GM12878 (cell line): ENCODE measurements at regions not wholly inside any gene's neighbourhood (a gene's known extent, or its start where the extent isn't known, plus 50 kb on each side); places are given as distances from the start of the nearest gene placed in this dataset.

ENCODE experiments used
- ATAC-seq: fragments of 200-7000 bp; cut with Tn5 transposase; 3 replicates; pipeline ENCODE4 v1.9.1; 2020; ENCODE audit warnings: mild to moderate bottlenecking, moderate library complexity
- BruUV-seq: library from RNA; stranded (reverse); fragments of 400-500 nt; replicated peaks from 2 replicates; lab custom pipeline; 2021; lab: Mats Ljungman, UMichigan
- CTCF ChIA-PET: fragments of 300-600 bp; sonication (Branson Sonifier 250); formaldehyde crosslinking; extraction: SDS; loops from one replicate; lab custom pipeline; 2021; ENCODE audit warnings: inconsistent platforms; lab: Yijun Ruan, JAX
- POLR2A ChIA-PET: fragments of 350-600 bp; formaldehyde crosslinking; extraction: SDS; loops from one replicate; lab custom pipeline; 2021; ENCODE audit warnings: inconsistent platforms; lab: Charles Lee
- RAD21 ChIA-PET: fragments of 300-600 bp; sonication (Branson Sonifier 250); formaldehyde crosslinking; loops from one replicate; lab custom pipeline; 2023; ENCODE audit warnings: antibody characterized with exemption; ENCODE audit not compliant: unreplicated experiment; lab: Charles Lee
- SMC1A ChIA-PET: fragments of 300-600 bp; sonication (Branson Sonifier 250); formaldehyde crosslinking; loops from one replicate; lab custom pipeline; 2023; ENCODE audit not compliant: unreplicated experiment, uncharacterized antibody; lab: Charles Lee
- DNase-seq: peaks from one replicate; pipeline ENCODE4 v3.0.0-alpha.2; 2011; ENCODE audit warnings: low read depth, low spot score
- FAIRE-seq: peaks from 3 replicates; lab custom pipeline; 2011; peaks lifted over from hg19 to GRCh38; lab: Jason Lieb, UNC
- H2AFZ ChIP-seq: 2 replicates; pipeline ENCODE4 v1.6.0; 2011; ENCODE audit warnings: low read depth, low read length, control low read depth; ENCODE audit not compliant: control insufficient read depth
- H3K27ac ChIP-seq: 2 replicates; pipeline ENCODE4 v1.5.1; 2011; ENCODE audit warnings: control low read depth; ENCODE audit not compliant: control insufficient read depth, insufficient read depth
- H3K27me3 ChIP-seq, 2 experiments: replicated peaks in 1 of 2; 2 replicates each; pipeline versions ENCODE4 v1.6.0 to v1.6.1; 2011; ENCODE audit warnings: low read length in 1 of 2; ENCODE audit not compliant: control insufficient read depth in 2 of 2, insufficient read depth in 2 of 2
- H3K36me3 ChIP-seq, 2 experiments: 2 replicates each; pipeline ENCODE4 v1.5.1; 2011; ENCODE audit warnings: low read length in 1 of 2; ENCODE audit not compliant: control insufficient read depth in 2 of 2, insufficient read depth in 2 of 2
- H3K4me1 ChIP-seq: 2 replicates; pipeline ENCODE4 v1.6.1; 2011; ENCODE audit warnings: mild to moderate bottlenecking, low read length, moderate library complexity, mixed read lengths; ENCODE audit not compliant: control insufficient read depth, insufficient read depth
- H3K4me2 ChIP-seq: 2 replicates; pipeline ENCODE4 v1.6.0; 2011; ENCODE audit warnings: control low read depth; ENCODE audit not compliant: control insufficient read depth, insufficient read depth
- H3K4me3 ChIP-seq: fragments of 200-600 bp; sonication (generic); 2 replicates; pipeline ENCODE4 v1.5.1; 2016
- H3K79me2 ChIP-seq: 2 replicates; pipeline ENCODE4 v1.6.0; 2011; ENCODE audit warnings: low read length; ENCODE audit not compliant: control insufficient read depth, insufficient read depth
- H3K9ac ChIP-seq: 2 replicates; pipeline ENCODE4 v1.8.0; 2011; ENCODE audit warnings: low read length, control low read depth, mixed read lengths; ENCODE audit not compliant: control insufficient read depth, insufficient read depth
- H3K9me3 ChIP-seq: replicated peaks from 3 replicates; pipeline ENCODE4 v1.5.1; 2011; ENCODE audit warnings: mild to moderate bottlenecking, low read length; ENCODE audit not compliant: control insufficient read depth, insufficient read depth
- H4K20me1 ChIP-seq: 2 replicates; pipeline ENCODE4 v1.6.0; 2011; ENCODE audit not compliant: control insufficient read depth, insufficient read depth
- ATF3 ChIP-seq: IDR thresholded peaks from 2 replicates; pipeline ENCODE4 v1.6.1; 2011; ENCODE audit warnings: low read depth, mild to moderate bottlenecking, low read length, moderate library complexity, borderline replicate concordance; ENCODE audit errors: extremely low read depth
- BCL3 ChIP-seq: IDR thresholded peaks from 2 replicates; pipeline ENCODE4 v1.6.1; 2011; ENCODE audit warnings: borderline replicate concordance, low read depth, mild to moderate bottlenecking, moderate library complexity, low read length; ENCODE audit not compliant: insufficient read depth, poor library complexity, severe bottlenecking
- BMI1 ChIP-seq: fragments of 450-650 bp; IDR thresholded peaks from 2 replicates; pipeline ENCODE4 v1.6.1; 2016; ENCODE audit warnings: mild to moderate bottlenecking, moderate library complexity, borderline replicate concordance
- CEBPB ChIP-seq, 2 experiments: fragments of 150-350 bp in 1 of 2; IDR thresholded peaks; 2 replicates each; pipeline ENCODE4 v1.6.1; 2012 to 2014; ENCODE audit warnings: low read depth in 2 of 2, low read length in 2 of 2, borderline replicate concordance in 1 of 2, inconsistent platforms in 1 of 2
- CTCF ChIP-seq, 3 experiments: IDR thresholded peaks in 2 of 3; conservative IDR thresholded peaks in 1 of 3; 2 replicates each; pipeline ENCODE4 v1.5.1; 2011; ENCODE audit warnings: low read depth in 3 of 3, low read length in 3 of 3, mild to moderate bottlenecking in 3 of 3, control low read depth in 2 of 3, moderate library complexity in 2 of 3, inconsistent platforms in 1 of 3, mixed read lengths in 1 of 3; ENCODE audit not compliant: control insufficient read depth in 2 of 3, insufficient read depth in 1 of 3; ENCODE audit errors: extremely low read depth in 1 of 3
- EGR1 ChIP-seq, 2 experiments: IDR thresholded peaks; 1 replicate in 1 of 2; 2 replicates in 1 of 2; pipeline ENCODE4 v1.6.1; 2011 to 2012; ENCODE audit warnings: low read depth in 2 of 2, low read length in 2 of 2, borderline replicate concordance in 1 of 2, mild to moderate bottlenecking in 1 of 2, moderate library complexity in 1 of 2
- HCFC1 ChIP-seq: fragments of 150-350 bp; IDR thresholded peaks from 2 replicates; pipeline ENCODE4 v1.6.1; 2014; ENCODE audit warnings: low read length
- MLLT1 ChIP-seq: fragments of 450-650 bp; IDR thresholded peaks from 2 replicates; pipeline ENCODE4 v1.6.1; 2016; ENCODE audit warnings: mild to moderate bottlenecking
- NR2C1 ChIP-seq: fragments of 450-650 bp; IDR thresholded peaks from 2 replicates; pipeline ENCODE4 v1.6.1; 2017; ENCODE audit warnings: antibody characterized with exemption, mild to moderate bottlenecking, moderate library complexity
- RB1 ChIP-seq: fragments of 450-650 bp; formaldehyde crosslinking; IDR thresholded peaks from 2 replicates; pipeline ENCODE4 v1.6.1; 2017; ENCODE audit warnings: mild to moderate bottlenecking, borderline replicate concordance
- WGBS: methylation state at CpG from one replicate; pipeline ENCODE4 v1.1.6; 2016; ENCODE audit warnings: low lambda C conversion rate; ENCODE audit not compliant: insufficient replicate concordance, insufficient coverage; ENCODE audit errors: missing lambda C conversion rate; 5-methylcytosine and 5-hydroxymethylcytosine counted together
- in situ Hi-C: fragments of 300-500 bp; cut with MboI; formaldehyde crosslinking; loops from 9 replicates; pipeline ENCODE4 v1.14.3; 2018; ENCODE audit warnings: mixed read lengths
- intact Hi-C: fragments of 100-400 bp; cut with micrococcal nuclease; formaldehyde crosslinking; loops from one replicate; pipeline ENCODE4 v1.14.2; 2022; ENCODE audit not compliant: unreplicated experiment

GRCh38 chr6:135701426-135701825 is 150.1 kb upstream of the PDE7B start:
- no peak for FAIRE-seq
- Histone ChIP-seq H3K4me1 (no peaks in the 10 kb centered on the region), H3K27ac (no peak overlapping the region), H3K4me3 (no peak overlapping the region), H3K36me3 (no peaks in the 10 kb centered on the region), H4K20me1 (no peaks in the 10 kb centered on the region), H2AFZ (no peak overlapping the region), H3K9ac (no peak overlapping the region), H3K4me2 (no peak overlapping the region), H3K79me2 (no peaks in the 10 kb centered on the region), H3K27me3 (peaks cover 0 to 2% of the 10 kb centered on the region in 2 experiments; a peak in 2 of 4 replicates), H3K9me3 (no peaks in the 10 kb centered on the region)
- ChIA-PET RAD21 (no interaction called here), POLR2A (no interaction called here), SMC1A (no interaction called here), CTCF (no interaction called here)
- intact Hi-C loops (no loop called here), in situ Hi-C loops (no loop called here)
- BruUV-seq = no TSS peak
- no peak for TF ChIP-seq ATF3
- no peak for TF ChIP-seq BCL3
- no peak for TF ChIP-seq EGR1 (IDR thresholded peaks at IDR 0.05; ENCODE audit: borderline replicate concordance in 1 of 2, low read depth in 2 of 2, low read length in 2 of 2)
- no peak for TF ChIP-seq CTCF (IDR thresholded peaks at IDR 0.05 in 2 of 3, conservative IDR thresholded peaks at IDR 0.05 in 1 of 3; ENCODE audit: control insufficient read depth in 2 of 3, extremely low read depth in 1 of 3, insufficient read depth in 1 of 3, low read depth in 3 of 3, low read length in 3 of 3)
- no peak for TF ChIP-seq HCFC1
- TF ChIP-seq MLLT1 = no peak
- TF ChIP-seq NR2C1 = no peak
- no peak for TF ChIP-seq BMI1
- TF ChIP-seq CEBPB (IDR thresholded peaks at IDR 0.05; ENCODE audit: borderline replicate concordance in 1 of 2, low read depth in 2 of 2, low read length in 2 of 2) = no peak
- no peak for TF ChIP-seq RB1
- no peak for ATAC-seq
- 12% methylated on average over 3 of the region's 3 CpGs for WGBS
- no peak for DNase-seq
